NCI-H2171 (cell line): ENCODE measurements at regions not wholly inside any gene's neighbourhood (a gene's known extent, or its start where the extent isn't known, plus 50 kb on each side); places are given as distances from the start of the nearest gene placed in this dataset.
A peak's percentile ranks its signal among the peaks of the same experiment; 100 is the strongest.
"Not testable (repeated sequence)": the region's sequence is repeated elsewhere in the genome, so short reads cannot be mapped to it uniquely, and the experiment has no call there.

Source experiments
- DNase-seq: peaks from one replicate; lab custom pipeline; 2025; lab: John Stamatoyannopoulos, UW

GRCh38 chr5:1652873-1653697 is 129.3 kb upstream of the LPCAT1 start:
- peak; percentile 51 for DNase-seq

GRCh38 chr5:1651971-1652872 is 128.5 kb upstream of the LPCAT1 start:
- DNase-seq, result no peak

- DNase-seq, result no peak
Observed at GRCh38 chr5:1651250-1651649, 127.5 kb upstream of the LPCAT1 start.

GRCh38 chr5:1649554-1649953 is 125.8 kb upstream of the LPCAT1 start:
- no peak for DNase-seq

GRCh38 chr5:1648806-1649205 is 125.0 kb upstream of the LPCAT1 start:
- DNase-seq, result no peak

GRCh38 chr5:1647580-1647979 is 123.8 kb upstream of the LPCAT1 start:
- no peak for DNase-seq

GRCh38 chr5:1644810-1645571 is 121.2 kb upstream of the LPCAT1 start:
- peak; percentile 85 for DNase-seq

- not testable (repeated sequence) for DNase-seq
Observed at GRCh38 chr5:1644393-1644809, 120.6 kb upstream of the LPCAT1 start.

GRCh38 chr5:1643651-1644392 is 120.1 kb upstream of the LPCAT1 start:
- DNase-seq, result no peak

GRCh38 chr5:1642621-1643061 is 118.9 kb upstream of the LPCAT1 start:
- DNase-seq, result no peak

GRCh38 chr5:1642221-1642620 is 118.5 kb upstream of the LPCAT1 start:
- DNase-seq, result no peak

- DNase-seq, result peak; percentile 75
Observed at GRCh38 chr5:1641560-1642166, 117.9 kb upstream of the LPCAT1 start.

GRCh38 chr5:1641041-1641440 is 117.3 kb upstream of the LPCAT1 start:
- no peak for DNase-seq

- no peak for DNase-seq
Observed at GRCh38 chr5:1640421-1640881, 116.7 kb upstream of the LPCAT1 start.

- no peak for DNase-seq
Observed at GRCh38 chr5:1639757-1640156, 116.0 kb upstream of the LPCAT1 start.

GRCh38 chr5:1638658-1639400 is 115.1 kb upstream of the LPCAT1 start:
- no peak for DNase-seq

- no peak for DNase-seq
Observed at GRCh38 chr5:1637639-1638481, 114.1 kb upstream of the LPCAT1 start.

- DNase-seq, result no peak
Observed at GRCh38 chr5:1636981-1637638, 113.3 kb upstream of the LPCAT1 start.
